GM19193 (cell line): ENCODE measurements at regions not wholly inside any gene's neighbourhood (a gene's known extent, or its start where the extent isn't known, plus 50 kb on each side); places are given as distances from the start of the nearest gene placed in this dataset.

ENCODE experiments used
- POLR2A ChIP-seq: IDR thresholded peaks from 4 replicates; pipeline ENCODE4 v1.6.1; 2011; ENCODE audit not compliant: insufficient read depth, insufficient read length; ENCODE audit errors: extremely low read depth

DNA sequence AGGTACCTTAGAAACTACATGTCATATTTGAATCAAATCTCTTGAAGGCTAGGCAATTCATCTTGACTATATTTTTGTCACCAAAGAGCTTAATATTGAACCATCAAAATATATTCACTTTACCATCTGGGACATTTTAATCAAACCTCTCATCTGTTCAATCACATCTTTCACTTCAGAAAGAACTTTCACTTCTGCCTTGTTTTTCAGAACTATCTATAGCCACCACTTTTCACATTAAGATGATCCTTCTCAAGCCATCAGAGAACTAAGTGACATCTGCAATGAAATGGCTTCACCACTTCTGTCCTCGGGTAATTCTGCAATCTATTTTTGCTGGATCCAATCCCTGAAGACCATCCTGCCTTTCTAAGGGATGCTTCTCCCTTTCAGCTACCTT is 57.8 kb downstream of the OR2B2 start:
- TF ChIP-seq POLR2A: no peak

- no peak for TF ChIP-seq POLR2A
These were observed 60.8 kb downstream of the OR2B2 start for GRCh38 chr6:27851440-27851839.

DNA sequence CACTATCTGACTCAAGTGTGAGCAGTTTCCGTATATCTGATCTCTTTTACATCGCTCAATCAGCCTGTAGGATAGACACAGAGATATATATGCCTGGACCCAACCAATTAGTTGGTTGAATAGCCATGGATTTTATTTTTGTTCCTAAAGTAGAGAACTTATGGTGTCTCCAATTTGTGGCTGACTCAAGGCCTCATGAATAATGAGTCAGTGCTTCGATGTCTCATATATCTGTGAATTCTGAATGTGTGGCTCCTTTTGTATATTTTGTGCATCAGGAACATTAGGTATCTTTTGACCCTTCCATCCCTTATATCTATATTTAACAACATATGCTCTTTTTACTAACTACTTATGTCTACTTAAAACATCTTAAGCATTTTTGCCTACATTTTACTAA is 64.5 kb downstream of the OR2B2 start:
- TF ChIP-seq POLR2A: no peak

GRCh38 chr6:27840572-27840971 is 71.6 kb downstream of the OR2B2 start:
- no peak for TF ChIP-seq POLR2A

DNA sequence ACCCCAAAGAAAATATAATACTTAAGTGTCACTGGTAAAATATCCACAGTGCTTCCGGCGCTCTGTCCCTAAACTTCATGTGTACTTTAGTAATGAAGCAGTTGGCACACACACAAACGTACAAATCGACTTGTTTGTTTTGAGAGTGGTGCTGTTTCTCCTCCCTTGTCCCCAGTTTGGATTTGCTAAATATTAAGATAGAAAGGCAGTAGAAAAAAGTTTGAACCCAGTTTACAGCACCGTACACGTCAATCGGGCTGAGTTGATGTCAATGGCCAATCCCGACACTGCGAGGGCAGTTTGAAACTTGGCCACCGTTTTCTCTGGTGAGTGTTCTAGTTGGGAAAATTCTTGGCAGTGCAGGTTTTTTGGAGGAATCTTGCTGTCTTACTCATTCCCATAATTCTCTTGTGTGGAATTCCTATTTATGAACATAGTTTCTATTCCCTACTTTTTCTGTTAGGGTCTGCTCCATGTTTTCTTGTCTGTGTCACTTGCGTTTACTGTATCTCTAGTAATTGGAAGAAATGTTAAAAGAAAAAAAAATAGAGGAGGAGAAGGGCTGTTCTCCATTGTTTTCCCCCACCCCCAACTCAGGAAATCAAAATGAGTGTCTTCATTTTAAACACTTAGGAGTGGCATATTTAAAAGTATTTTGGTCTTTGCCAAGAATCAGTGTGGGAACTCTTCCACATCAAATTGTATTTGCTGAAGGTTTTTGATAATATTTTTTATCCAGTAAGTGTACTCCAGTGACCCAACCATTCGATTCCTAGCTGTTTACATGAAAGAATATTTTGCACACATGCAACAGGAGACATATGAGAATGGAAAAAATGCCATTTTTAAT is 72.3 kb downstream of the OR2B2 start:
- peak; percentile 33 for TF ChIP-seq POLR2A

DNA sequence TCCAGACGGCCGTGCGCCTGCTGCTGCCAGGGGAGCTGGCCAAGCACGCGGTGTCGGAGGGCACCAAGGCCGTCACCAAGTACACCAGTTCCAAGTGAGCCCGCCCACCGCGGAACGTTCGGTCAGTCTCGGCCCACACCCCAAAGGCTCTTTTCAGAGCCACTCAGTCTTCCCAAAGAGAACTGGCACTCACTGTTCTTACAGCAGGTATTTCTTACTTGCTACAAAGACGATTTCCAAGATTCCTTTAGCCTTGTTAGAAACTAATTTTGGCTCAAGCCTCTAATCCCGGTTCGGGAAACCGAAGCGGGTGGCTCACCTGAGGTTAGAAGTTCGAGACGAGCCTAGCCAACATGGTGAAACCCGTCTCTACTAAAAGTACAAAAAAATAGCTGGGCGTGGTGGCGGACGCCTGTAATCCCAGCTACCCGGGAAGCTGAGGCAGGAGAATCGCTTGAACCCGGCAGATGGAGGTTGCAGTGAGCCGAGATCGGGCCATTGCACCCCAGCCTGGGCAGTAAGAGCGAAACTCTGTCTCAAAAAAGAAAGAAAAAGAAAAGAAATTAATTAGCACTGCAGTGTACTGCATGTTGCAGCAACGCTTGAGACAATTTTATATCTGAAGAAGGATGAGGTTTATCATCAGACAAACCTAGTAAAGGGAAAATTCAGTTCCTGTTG is 73.1 kb downstream of the OR2B2 start:
- TF ChIP-seq POLR2A: no peak

DNA sequence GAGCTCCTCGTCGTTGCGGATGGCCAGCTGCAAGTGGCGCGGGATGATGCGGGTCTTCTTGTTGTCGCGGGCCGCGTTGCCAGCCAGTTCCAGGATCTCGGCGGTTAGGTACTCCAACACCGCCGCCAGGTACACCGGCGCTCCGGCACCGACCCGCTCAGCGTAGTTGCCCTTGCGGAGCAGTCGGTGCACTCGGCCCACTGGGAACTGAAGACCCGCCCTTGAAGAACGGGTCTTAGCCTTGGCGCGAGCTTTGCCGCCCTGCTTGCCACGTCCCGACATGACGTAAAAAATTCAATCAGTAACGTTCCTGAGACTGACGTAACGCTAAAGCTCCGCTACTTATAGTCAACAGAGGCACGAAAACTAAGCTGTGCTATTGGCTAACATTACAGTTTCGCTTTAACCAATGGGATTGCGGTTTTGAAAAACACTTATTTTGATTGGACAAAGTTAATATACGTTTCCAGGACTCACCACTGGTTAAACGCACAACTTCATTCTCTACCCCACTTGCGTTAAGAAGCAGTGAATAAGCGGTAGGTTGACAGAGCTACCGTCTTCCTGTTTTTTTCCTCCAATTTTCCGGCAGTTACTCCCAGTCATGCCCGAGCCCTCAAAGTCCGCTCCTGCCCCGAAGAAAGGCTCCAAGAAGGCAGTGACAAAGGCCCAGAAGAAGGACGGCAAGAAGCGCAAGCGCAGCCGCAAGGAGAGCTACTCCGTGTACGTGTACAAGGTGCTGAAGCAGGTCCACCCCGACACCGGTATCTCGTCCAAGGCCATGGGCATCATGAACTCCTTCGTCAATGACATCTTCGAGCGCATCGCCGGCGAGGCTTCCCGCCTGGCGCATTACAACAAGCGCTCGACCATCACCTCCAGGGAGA is 73.9 kb downstream of the OR2B2 start:
- peak; percentile 82 for TF ChIP-seq POLR2A

- no peak for TF ChIP-seq POLR2A
These were observed 74.6 kb downstream of the OR2B2 start for GRCh38 chr6:27837625-27838057.

DNA sequence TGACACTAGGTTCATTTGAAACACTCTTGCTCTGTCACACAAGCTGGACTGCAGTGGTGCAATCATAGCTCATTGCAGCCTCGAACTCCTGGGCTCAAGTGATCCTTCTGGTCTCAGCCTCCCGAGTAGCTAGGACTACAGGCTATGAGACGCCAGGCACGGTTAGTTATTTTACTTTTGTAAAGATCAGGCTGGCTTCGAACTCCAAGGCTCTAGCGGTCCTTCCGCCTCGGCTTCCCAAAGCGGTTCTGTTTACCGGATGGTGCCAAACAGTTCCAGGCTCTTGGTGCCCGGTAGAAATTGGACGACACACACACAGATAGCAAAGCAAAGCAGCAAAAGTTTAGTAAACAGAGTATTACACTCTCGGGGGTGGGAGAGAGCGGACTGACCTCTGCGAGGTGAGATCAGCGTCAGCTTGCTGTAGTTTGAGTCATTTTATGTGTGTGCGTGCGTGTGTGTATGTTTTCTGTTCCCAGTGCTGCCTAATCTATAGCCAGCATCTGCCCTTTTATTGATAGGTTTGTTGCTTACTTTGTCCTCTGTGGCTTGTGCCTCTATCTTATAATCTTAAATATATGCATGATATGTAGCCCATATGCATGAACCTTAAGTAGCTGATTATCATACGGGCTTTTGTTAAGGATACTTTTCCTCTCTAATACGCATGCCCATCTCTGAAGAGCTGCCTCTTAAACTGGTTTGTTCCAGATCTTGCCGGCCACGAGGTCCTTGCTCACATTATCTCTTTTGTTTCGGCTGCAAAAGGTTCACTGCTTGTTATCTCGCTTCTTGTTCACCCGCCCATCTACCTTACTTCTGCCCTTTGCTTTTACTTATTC is 75.2 kb downstream of the OR2B2 start:
- peak; percentile 77 for TF ChIP-seq POLR2A

DNA sequence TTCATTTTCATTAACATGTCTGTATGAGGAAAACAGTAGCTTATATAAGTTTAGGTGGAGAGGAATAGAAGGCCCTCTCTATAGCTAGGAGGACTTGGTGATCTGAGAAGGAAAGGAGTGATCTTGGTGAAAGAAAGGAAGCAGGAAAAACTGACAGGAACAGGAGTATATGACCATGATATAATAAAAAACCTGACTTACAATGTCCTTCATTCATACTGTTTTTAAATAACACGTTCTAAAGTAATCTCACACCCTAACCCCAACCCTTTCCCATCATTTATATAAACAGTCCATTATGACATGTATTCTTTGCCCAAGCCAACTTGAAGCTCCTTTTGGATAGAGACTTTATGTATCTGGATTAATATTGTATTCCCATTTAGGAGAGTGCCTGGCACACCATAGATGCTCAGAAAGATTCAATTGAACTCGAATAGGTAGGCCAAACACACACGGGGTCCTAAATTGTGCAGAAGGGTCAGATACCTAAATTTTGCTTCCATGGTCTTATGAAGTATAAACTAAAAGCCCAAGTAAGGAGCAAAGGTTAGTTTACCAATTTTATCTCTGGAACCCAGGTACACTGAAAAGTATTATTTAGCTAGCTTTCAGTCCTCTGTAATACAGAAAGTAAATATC is 75.9 kb downstream of the OR2B2 start:
- no peak for TF ChIP-seq POLR2A

DNA sequence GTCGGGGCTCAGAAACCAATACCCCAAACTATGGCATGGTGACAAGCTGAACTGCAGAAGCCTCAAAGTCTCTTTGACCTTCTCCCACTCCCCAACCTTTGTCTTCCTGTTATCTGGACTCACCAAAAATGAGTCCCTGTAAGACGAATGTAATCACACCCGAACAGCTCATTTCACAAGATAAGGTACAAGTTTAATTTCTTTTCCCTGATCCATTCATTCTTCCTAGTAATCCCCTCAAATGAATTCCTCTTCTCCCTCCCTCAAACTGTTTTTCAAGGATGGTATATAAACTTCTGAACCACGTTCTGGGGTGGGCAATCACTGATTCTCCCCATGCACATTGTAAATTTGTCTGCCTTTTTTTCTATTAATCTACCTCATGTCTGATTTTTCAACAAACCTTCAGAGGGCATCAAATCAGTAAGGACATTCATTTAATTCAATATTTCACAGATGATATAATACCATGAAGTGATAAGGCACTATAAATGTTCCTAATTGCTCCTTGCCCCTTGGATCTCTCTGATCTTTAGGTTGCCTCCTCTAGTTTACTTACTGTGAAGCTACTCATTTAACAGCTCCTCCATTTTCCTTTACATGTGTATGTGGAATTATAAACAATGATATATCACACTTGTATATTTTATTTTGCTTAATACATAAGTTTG is 77.2 kb downstream of the OR2B2 start:
- no peak for TF ChIP-seq POLR2A

GRCh38 chr6:27834384-27834783 is 77.8 kb downstream of the OR2B2 start:
- no peak for TF ChIP-seq POLR2A

DNA sequence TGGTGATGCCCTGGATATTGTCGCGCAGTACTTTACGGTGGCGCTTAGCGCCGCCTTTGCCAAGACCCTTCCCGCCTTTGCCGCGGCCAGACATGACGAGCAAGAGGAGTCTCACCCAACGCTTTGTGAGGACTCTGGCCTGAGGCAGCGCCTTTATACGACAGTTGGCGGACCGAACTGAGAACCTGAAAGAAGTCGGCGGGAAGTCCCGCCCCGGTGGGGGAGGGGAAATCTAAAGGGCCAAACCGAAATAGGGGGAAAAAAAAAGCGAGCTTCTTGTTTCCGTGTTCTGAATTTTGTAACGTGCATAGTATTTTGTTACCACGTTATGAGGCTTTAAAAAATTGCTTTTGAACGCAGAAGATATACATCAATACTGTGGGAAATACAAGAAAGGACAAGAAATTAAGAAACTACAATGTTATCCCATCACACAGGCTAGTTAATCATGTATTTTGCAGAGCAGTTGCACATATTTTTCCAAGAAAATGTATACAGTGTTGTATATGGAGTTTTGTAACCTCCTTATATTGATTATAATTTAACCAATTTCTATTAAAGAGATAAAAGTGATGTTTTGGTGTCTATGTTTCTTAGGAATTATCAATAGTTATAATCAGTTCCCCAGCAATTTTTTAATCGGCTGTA is 80.6 kb downstream of the OR2B2 start:
- peak; percentile 69 for TF ChIP-seq POLR2A

GRCh38 chr6:27830600-27831433 is 81.4 kb downstream of the OR2B2 start:
- peak; percentile 94 for TF ChIP-seq POLR2A
